Gastrocnemius medialis (tissue), 4 donors: ENCODE measurements at regions not wholly inside any gene's neighbourhood (a gene's known extent, or its start where the extent isn't known, plus 50 kb on each side); places are given as distances from the start of the nearest gene placed in this dataset.

Experiments used
- CTCF ChIP-seq, 5 experiments: fragments of 450-650 bp in 3 of 5; fragments of 200-600 bp in 2 of 5; sonication (generic) in 2 of 5; IDR thresholded peaks in 4 of 5; conservative IDR thresholded peaks in 1 of 5; 1 replicate in 4 of 5; 2 replicates in 1 of 5; pipeline ENCODE4 v1.5.1; 2016 to 2019; ENCODE audit warnings: antibody characterized with exemption in 5 of 5, mild to moderate bottlenecking in 3 of 5, moderate library complexity in 3 of 5
- POLR2A ChIP-seq, 2 donors: fragments of 450-650 bp; IDR thresholded peaks; one replicate each; pipeline ENCODE4 v1.6.1; 2017; ENCODE audit warnings: antibody characterized with exemption in 2 of 2, mild to moderate bottlenecking in 2 of 2, moderate library complexity in 2 of 2

GRCh38 chr3:31172336-31172735, 277.9 kb upstream of the GADL1 start:
- no peak for TF ChIP-seq CTCF (IDR thresholded peaks at IDR 0.05 in 4 of 5, conservative IDR thresholded peaks at IDR 0.05 in 1 of 5)
- no peak for TF ChIP-seq POLR2A (IDR thresholded peaks at IDR 0.05)
